Activated CD8-positive, alpha-beta T cell treated with anti-CD3 and anti-CD28 coated beads for 36 hours (primary cell): ENCODE measurements at regions not wholly inside any gene's neighbourhood (a gene's known extent, or its start where the extent isn't known, plus 50 kb on each side); places are given as distances from the start of the nearest gene placed in this dataset.

Source experiments
- ATAC-seq: fragments of 200-7000 bp; cut with Tn5 transposase; one replicate; pipeline ENCODE4 v1.10.0; 2021; ENCODE audit warnings: mild to moderate bottlenecking, moderate library complexity
- CTCF ChIA-PET: fragments of 350-600 bp; sonication (Branson Sonifier 250); formaldehyde crosslinking; loops from one replicate; lab custom pipeline; 2021; ENCODE audit warnings: antibody characterized with exemption; lab: Charles Lee
- POLR2A ChIA-PET: fragments of 350-600 bp; sonication (Branson Sonifier 250); formaldehyde crosslinking; loops from one replicate; lab custom pipeline; 2021; ENCODE audit warnings: antibody characterized with exemption; lab: Charles Lee
- DNase-seq: peaks from one replicate; pipeline ENCODE4 v3.0.0-alpha.2; 2020
- H3K27ac Mint-ChIP-seq: one replicate; pipeline ENCODE4 v1.8.0; 2021; ENCODE audit warnings: mild to moderate bottlenecking, mixed read lengths
- H3K27me3 Mint-ChIP-seq: one replicate; pipeline ENCODE4 v1.8.0; 2021; ENCODE audit warnings: mixed read lengths
- H3K36me3 Mint-ChIP-seq: one replicate; pipeline ENCODE4 v1.8.0; 2021; ENCODE audit warnings: low read depth, mixed read lengths
- H3K4me1 Mint-ChIP-seq: one replicate; pipeline ENCODE4 v1.8.0; 2021; ENCODE audit warnings: low read depth, mixed read lengths
- H3K4me3 Mint-ChIP-seq: one replicate; pipeline ENCODE4 v1.8.0; 2021; ENCODE audit warnings: mild to moderate bottlenecking, moderate library complexity, mixed read lengths
- H3K9me3 Mint-ChIP-seq: one replicate; pipeline ENCODE4 v1.8.0; 2021; ENCODE audit warnings: mixed read lengths
- intact Hi-C: fragments of 100-400 bp; cut with micrococcal nuclease; formaldehyde crosslinking; loops from one replicate; pipeline ENCODE4 v1.10.0; 2022
- TF ChIP-seq, protein P1 (sequence below): fragments of 200-600 bp; IDR thresholded peaks from one replicate; pipeline ENCODE4 v1.8.0; 2022; ENCODE audit warnings: antibody characterized with exemption, mild to moderate bottlenecking

DNA sequence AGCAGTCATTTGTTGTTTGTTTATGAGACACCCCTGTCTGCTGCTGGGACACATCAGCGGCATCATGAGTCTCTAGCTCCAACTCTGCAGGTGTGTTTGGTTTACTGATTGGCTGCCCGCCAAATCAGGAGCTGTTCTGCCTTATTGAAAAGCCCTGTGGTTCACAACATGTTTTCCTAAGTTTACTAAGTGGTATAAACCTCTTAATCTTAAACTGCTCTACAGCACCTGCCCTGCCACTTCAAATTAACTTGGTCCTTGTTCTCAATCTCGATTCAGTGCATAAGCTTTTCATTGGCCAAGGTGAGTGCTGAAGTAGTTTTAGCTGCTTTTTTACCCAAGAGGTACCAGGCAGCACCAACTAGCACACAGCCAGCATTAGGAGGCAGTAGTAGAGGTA lies 77.8 kb upstream of the WDR72 start:
- intact Hi-C loops = no loop called here
- Mint-ChIP-seq H3K4me1 (no peaks in the 10 kb centered on the region), H3K9me3 (no peaks in the 10 kb centered on the region), H3K36me3 (no peaks in the 10 kb centered on the region), H3K27me3 (peaks cover 1% of the 10 kb centered on the region), H3K27ac (no peak overlapping the region), H3K4me3 (no peak overlapping the region)
- DNase-seq = no peak
- ATAC-seq = no peak
- ChIA-PET POLR2A (no interaction called here), CTCF (no interaction called here)
- TF ChIP-seq, protein P1, sequence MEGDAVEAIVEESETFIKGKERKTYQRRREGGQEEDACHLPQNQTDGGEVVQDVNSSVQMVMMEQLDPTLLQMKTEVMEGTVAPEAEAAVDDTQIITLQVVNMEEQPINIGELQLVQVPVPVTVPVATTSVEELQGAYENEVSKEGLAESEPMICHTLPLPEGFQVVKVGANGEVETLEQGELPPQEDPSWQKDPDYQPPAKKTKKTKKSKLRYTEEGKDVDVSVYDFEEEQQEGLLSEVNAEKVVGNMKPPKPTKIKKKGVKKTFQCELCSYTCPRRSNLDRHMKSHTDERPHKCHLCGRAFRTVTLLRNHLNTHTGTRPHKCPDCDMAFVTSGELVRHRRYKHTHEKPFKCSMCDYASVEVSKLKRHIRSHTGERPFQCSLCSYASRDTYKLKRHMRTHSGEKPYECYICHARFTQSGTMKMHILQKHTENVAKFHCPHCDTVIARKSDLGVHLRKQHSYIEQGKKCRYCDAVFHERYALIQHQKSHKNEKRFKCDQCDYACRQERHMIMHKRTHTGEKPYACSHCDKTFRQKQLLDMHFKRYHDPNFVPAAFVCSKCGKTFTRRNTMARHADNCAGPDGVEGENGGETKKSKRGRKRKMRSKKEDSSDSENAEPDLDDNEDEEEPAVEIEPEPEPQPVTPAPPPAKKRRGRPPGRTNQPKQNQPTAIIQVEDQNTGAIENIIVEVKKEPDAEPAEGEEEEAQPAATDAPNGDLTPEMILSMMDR = no peak

DNA sequence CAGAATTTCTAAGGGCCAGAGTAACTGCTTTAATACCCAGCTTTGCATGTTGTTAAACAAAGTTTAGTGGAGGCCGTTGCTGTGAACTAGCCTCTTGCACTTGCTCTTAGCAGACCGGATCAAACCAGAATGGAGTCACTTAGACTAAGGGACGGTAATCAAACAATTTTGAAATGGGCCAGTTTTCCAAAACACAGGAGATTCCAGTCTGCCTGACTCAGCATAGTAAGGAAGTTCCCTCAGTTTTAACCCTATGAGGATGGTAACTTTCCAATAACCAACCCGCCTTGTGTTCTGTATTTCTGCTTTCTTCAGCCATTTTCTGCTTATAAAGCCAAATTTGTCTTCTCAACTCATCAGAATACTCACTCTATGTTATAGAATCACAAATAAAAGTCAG lies 77.2 kb upstream of the WDR72 start:
- H3K36me3 Mint-ChIP-seq = no peaks in the 10 kb centered on the region
- intact Hi-C loops = no loop called here
- no peak for DNase-seq
- ChIA-PET POLR2A (no interaction called here), CTCF (no interaction called here)
- no peaks in the 10 kb centered on the region for H3K9me3 Mint-ChIP-seq
- no peaks in the 10 kb centered on the region for H3K4me1 Mint-ChIP-seq
- ATAC-seq = no peak
- H3K27ac Mint-ChIP-seq = no peak overlapping the region
- TF ChIP-seq, protein P1 = no peak
- H3K4me3 Mint-ChIP-seq = no peak overlapping the region
- H3K27me3 Mint-ChIP-seq = peaks cover 4% of the 10 kb centered on the region

DNA sequence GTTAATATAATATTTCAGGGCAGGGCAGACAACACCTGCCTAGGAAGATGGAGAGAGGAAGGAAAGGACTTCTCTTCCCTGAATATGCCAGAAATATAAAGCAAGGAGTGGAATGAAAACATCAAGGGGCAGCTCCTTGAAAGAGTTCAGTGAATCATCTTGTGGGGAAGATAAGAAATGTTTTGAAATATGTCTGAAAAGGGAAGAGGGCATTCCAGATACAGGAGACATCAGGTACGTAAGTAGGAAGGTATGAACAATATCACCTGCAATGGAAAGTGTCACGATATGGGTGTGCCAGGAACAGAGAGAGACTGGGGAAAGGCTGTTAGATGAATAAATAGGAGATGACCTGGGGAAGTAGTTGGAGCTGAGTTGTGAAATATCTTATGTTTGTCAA lies 75.8 kb upstream of the WDR72 start:
- intact Hi-C loops = no loop called here
- Mint-ChIP-seq H3K36me3 (no peaks in the 10 kb centered on the region), H3K4me1 (no peaks in the 10 kb centered on the region), H3K27me3 (peaks cover 6% of the 10 kb centered on the region), H3K9me3 (no peaks in the 10 kb centered on the region), H3K4me3 (no peak overlapping the region), H3K27ac (no peak overlapping the region)
- TF ChIP-seq, protein P1 = no peak
- DNase-seq (no peak), ATAC-seq (no peak)
- POLR2A ChIA-PET = no interaction called here
- CTCF ChIA-PET = no interaction called here

DNA sequence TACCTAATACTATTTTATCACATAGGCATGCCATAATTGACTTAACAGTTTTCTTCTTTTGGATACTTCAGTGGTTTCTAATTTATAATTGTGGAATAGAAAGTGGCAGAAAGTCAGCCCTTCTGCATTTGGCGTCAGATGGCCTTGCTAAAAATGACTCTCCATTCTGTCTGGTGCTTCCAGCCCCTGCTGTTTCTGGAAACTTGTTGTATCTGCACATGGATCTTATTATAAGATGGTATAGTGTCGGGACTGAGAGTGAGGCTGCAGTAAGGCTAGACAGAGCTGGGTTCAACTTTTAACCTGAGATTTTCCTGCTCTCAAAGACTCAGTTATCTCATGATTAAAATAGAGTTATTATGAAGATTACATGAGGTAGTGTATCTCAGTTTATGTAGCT lies 74.8 kb upstream of the WDR72 start:
- Mint-ChIP-seq H3K4me3 (no peak overlapping the region), H3K36me3 (no peaks in the 10 kb centered on the region), H3K4me1 (no peaks in the 10 kb centered on the region), H3K27me3 (peaks cover 6% of the 10 kb centered on the region), H3K27ac (no peak overlapping the region), H3K9me3 (no peaks in the 10 kb centered on the region)
- TF ChIP-seq, protein P1 = no peak
- intact Hi-C loops = no loop called here
- ATAC-seq (no peak), DNase-seq (no peak)
- POLR2A ChIA-PET = no interaction called here
- CTCF ChIA-PET = no interaction called here

DNA sequence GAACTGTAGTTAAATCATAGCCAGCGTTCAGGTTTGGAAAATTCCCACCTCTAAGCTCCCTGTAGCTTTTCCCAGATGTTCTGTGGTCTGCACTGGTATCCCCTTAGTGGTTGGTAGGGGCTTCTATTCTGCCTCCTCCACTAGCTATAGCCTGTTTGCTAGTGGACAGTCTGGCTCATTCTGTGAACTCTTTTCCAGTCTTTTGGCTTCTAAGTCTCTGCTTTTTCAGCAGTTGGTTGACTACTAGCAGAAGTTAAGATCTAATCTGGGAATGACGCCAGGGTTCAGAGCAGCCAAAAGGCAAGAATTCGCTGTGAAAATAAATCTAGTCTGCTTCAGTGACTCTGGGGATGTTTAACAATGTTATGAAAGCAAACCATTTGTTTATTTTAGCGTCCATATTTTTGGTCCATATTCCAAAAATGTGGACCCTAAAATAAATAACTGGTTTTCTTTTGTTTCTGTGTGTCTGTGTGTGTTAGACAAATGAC lies 73.7 kb upstream of the WDR72 start:
- Mint-ChIP-seq H3K4me3 (no peak overlapping the region), H3K27ac (no peak overlapping the region), H3K27me3 (peaks cover 6% of the 10 kb centered on the region), H3K4me1 (no peaks in the 10 kb centered on the region), H3K36me3 (no peaks in the 10 kb centered on the region), H3K9me3 (no peaks in the 10 kb centered on the region)
- ChIA-PET CTCF (no interaction called here), POLR2A (no interaction called here)
- TF ChIP-seq, protein P1 = no peak
- intact Hi-C loops = no loop called here
- no peak for DNase-seq
- no peak for ATAC-seq
